Neural crest cell (in vitro differentiated cells): ENCODE measurements at regions not wholly inside any gene's neighbourhood (a gene's known extent, or its start where the extent isn't known, plus 50 kb on each side); places are given as distances from the start of the nearest gene placed in this dataset.

ENCODE experiments used
- DNase-seq: peaks from one replicate; pipeline ENCODE4 v3.0.0; 2021; ENCODE audit warnings: low read depth, mixed read lengths, low spot score
- H3K27ac Mint-ChIP-seq: one replicate; pipeline ENCODE4 v1.8.0; 2021; ENCODE audit warnings: mild to moderate bottlenecking, mixed read lengths; ENCODE audit not compliant: unreplicated experiment
- H3K27me3 Mint-ChIP-seq: 2 replicates; pipeline ENCODE4 v1.8.0; 2021; ENCODE audit warnings: low read depth, mild to moderate bottlenecking, mixed read lengths
- H3K36me3 Mint-ChIP-seq: 2 replicates; pipeline ENCODE4 v1.8.0; 2021; ENCODE audit warnings: low read depth, mild to moderate bottlenecking, mixed read lengths
- H3K4me1 Mint-ChIP-seq: 2 replicates; pipeline ENCODE4 v1.8.0; 2021; ENCODE audit warnings: mixed read lengths
- H3K4me3 Mint-ChIP-seq: one replicate; pipeline ENCODE4 v1.8.0; 2021; ENCODE audit warnings: mild to moderate bottlenecking, mixed read lengths
- H3K9me3 Mint-ChIP-seq: 2 replicates; pipeline ENCODE4 v1.8.0; 2021; ENCODE audit warnings: mixed read lengths
- TF ChIP-seq, protein P1 (sequence below): fragments of 200-600 bp; sonication (generic); conservative IDR thresholded peaks from 2 replicates; pipeline ENCODE4 v1.5.0; 2021; ENCODE audit warnings: antibody characterized with exemption, mild to moderate bottlenecking

DNA sequence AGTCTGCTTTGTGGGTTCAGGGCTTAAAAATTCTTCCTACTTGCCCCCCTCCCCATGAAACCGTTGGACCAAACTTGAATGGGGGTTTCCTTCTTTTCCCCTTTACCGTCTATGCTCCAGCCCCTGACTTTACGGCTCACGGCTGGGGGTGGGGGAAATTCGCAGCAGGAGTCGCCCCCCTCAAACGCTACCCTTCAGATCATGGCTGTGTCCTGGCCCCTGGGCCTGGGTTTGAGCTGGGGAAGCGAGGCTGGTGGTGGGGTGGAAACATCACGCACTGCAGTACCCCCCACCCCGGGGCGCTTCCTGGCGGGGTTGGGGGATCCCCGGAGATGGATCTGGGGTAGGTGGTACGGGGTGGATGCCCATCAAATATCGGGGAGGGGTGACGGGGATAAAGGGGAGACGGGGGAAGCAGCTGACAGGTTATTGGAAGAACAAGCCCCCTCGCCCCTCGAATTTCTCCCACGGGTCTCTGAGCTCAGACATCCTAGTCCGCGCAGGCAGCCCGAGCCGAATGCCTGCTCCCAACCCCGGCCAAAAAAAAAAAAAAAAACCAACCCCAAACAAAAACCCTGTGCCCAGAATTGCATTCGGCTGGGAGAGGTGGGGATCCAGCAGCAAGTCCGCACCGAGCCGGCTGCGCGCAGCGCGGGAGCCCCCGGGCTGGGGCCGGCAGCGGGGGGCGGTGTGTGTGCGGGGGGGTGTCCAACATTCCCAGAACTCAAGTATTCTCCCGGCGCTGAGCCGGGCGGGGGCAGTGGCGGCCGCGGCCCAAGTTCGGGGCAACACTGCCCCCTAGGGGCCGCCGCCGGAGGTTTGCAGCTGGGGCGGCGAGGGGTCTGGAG, 59.0 kb upstream of the ACOT11 start:
- Mint-ChIP-seq H3K27me3 (peaks cover 20% of the 10 kb centered on the region), H3K36me3 (no peaks in the 10 kb centered on the region), H3K4me1 (peaks cover 54% of the 10 kb centered on the region), H3K27ac (peak overlapping the region; percentile 96), H3K9me3 (no peaks in the 10 kb centered on the region), H3K4me3 (peak overlapping the region; percentile 97)
- TF ChIP-seq, protein P1, sequence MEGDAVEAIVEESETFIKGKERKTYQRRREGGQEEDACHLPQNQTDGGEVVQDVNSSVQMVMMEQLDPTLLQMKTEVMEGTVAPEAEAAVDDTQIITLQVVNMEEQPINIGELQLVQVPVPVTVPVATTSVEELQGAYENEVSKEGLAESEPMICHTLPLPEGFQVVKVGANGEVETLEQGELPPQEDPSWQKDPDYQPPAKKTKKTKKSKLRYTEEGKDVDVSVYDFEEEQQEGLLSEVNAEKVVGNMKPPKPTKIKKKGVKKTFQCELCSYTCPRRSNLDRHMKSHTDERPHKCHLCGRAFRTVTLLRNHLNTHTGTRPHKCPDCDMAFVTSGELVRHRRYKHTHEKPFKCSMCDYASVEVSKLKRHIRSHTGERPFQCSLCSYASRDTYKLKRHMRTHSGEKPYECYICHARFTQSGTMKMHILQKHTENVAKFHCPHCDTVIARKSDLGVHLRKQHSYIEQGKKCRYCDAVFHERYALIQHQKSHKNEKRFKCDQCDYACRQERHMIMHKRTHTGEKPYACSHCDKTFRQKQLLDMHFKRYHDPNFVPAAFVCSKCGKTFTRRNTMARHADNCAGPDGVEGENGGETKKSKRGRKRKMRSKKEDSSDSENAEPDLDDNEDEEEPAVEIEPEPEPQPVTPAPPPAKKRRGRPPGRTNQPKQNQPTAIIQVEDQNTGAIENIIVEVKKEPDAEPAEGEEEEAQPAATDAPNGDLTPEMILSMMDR = peak; percentile 99
- DNase-seq = peak; percentile 88

DNA sequence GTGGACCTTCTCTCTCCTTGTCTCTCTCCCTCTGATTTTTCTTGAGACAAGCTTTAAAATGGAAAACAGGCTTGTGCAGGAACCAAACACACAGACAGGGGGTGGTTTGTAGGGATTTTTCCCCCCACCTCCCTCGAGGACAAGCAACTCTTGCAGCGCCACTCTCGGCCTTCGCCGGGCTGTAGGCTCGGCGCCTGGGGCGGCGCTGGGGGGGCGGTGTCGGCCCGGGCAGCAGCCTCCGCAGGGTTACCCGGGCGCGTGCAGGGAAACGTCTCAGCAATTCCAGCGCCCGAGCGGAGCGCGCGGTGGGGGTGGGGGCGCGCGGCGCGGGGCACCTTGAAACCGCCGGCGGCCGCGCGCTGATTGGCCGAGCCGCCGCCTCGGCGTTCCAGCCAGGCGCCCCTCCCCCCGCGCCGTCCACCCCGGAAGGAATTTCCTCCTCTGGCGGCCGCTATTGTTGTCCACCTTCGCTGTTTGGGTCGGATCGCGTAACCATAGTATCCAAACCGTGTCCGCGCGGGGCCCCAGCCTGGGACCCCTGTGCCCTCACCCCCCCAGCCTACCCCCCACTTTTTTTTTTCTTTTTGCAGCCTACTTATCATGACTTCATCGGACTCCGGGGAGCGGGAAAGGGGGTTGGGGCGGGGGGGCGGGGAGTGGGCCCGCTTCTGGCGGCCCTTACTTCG, 59.8 kb upstream of the ACOT11 start:
- no peaks in the 10 kb centered on the region for H3K9me3 Mint-ChIP-seq
- H3K36me3 Mint-ChIP-seq = no peaks in the 10 kb centered on the region
- DNase-seq = peak; percentile 92
- TF ChIP-seq, protein P1 = peak; percentile 20
- H3K27ac Mint-ChIP-seq = peak overlapping the region; percentile 99
- H3K27me3 Mint-ChIP-seq = peaks cover 17% of the 10 kb centered on the region
- peaks cover 58% of the 10 kb centered on the region for H3K4me1 Mint-ChIP-seq
- peak overlapping the region; percentile 97 for H3K4me3 Mint-ChIP-seq

DNA sequence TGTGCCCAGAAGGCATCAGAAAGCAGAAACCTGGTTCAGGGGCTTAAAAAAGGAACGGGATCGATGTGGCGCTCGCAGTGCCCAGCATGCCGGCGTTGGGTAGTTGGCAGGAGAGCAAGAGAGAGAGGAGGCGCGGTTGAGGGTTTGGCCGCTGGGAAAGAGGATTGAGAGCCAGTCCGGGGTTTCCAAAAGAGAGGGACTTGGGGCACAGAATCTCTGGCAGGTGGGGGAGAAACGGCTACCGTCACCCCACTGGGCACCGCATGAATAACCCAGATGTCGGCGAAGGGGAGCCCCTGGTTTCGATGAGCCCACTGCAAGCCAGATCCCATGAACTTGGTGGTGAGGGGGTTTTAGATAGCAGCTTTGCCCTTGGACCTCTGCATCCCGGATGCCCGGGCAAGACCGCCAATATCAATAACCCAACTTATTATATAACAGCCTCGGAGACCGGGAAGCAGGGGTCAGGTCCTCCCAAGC, 60.4 kb upstream of the ACOT11 start:
- Mint-ChIP-seq H3K27me3 (peaks cover 17% of the 10 kb centered on the region), H3K9me3 (no peaks in the 10 kb centered on the region), H3K4me3 (peak overlapping the region; percentile 91), H3K36me3 (no peaks in the 10 kb centered on the region), H3K4me1 (peaks cover 58% of the 10 kb centered on the region), H3K27ac (peak overlapping the region; percentile 91)
- TF ChIP-seq, protein P1 = no peak
- no peak for DNase-seq

DNA sequence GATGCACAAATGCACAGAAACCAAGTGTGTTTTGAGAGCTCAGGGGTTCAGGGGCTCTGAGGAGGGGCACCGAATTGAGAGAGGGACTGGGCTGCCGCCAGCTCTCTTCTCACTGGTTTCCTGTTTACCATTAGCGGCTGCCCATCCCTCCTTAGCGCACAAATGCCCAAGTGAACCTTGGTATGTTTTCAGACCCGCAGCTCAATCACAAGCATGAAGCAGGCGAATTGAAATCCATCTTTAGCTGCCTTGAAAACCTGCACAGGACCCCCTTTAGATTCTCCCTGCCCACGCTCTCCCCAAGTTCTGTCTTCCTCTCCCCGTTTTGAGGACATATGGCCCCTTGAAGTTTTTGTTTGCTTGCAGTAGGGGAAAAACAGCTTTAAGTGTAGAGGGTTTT, 61.1 kb upstream of the ACOT11 start:
- no peaks in the 10 kb centered on the region for H3K36me3 Mint-ChIP-seq
- no peaks in the 10 kb centered on the region for H3K9me3 Mint-ChIP-seq
- peaks cover 58% of the 10 kb centered on the region for H3K4me1 Mint-ChIP-seq
- peak overlapping the region; percentile 91 for H3K4me3 Mint-ChIP-seq
- H3K27me3 Mint-ChIP-seq = peaks cover 17% of the 10 kb centered on the region
- DNase-seq = no peak
- H3K27ac Mint-ChIP-seq = no peak overlapping the region
- TF ChIP-seq, protein P1 = no peak

DNA sequence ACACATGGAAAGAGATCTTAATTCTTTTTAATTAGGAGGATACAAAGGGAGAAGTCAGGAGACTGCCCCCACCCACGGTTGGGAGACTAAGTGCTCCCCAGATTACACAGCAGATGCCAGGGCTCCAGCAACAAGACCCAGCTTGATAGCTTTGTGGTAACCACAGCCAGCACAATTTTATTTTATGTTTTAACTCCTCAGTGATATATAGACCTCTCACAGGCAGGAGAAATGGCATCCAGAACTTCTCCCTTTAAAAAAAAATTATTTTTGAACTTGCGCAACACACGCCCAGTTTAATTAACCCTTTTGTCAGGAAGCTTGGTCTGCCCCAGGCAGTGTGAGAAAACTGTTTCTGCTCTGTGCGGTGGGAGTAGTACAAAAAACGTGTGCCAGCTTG, 62.6 kb upstream of the ACOT11 start:
- no peak overlapping the region for H3K27ac Mint-ChIP-seq
- H3K4me3 Mint-ChIP-seq = peak overlapping the region; percentile 59
- H3K9me3 Mint-ChIP-seq = no peaks in the 10 kb centered on the region
- H3K27me3 Mint-ChIP-seq = peaks cover 9% of the 10 kb centered on the region
- H3K36me3 Mint-ChIP-seq = no peaks in the 10 kb centered on the region
- peaks cover 58% of the 10 kb centered on the region for H3K4me1 Mint-ChIP-seq
- no peak for DNase-seq
- TF ChIP-seq, protein P1 = no peak
